H1 (cell line): ENCODE measurements at regions not wholly inside any gene's neighbourhood (a gene's known extent, or its start where the extent isn't known, plus 50 kb on each side); places are given as distances from the start of the nearest gene placed in this dataset.

Experiments used
- CTCF ChIA-PET: fragments of 300-600 bp; sonication (Branson Sonifier 250); formaldehyde crosslinking; loops from one replicate; lab custom pipeline; 2021; ENCODE audit not compliant: partially characterized antibody; lab: Charles Lee
- POLR2A ChIA-PET: fragments of 300-600 bp; sonication (Branson Sonifier 250); formaldehyde crosslinking; loops from one replicate; lab custom pipeline; 2021; ENCODE audit warnings: inconsistent platforms; ENCODE audit not compliant: partially characterized antibody; lab: Charles Lee
- DNase-seq, 2 experiments: peaks; one replicate each; pipeline versions ENCODE4 v3.0.0 to v3.0.0-alpha.2; 2010 to 2022; ENCODE audit warnings: low spot score in 2 of 2, low read depth in 1 of 2, mixed read lengths in 1 of 2
- FAIRE-seq: peaks from 2 replicates; lab custom pipeline; 2011; peaks lifted over from hg19 to GRCh38; lab: Jason Lieb, UNC
- H2AFZ ChIP-seq: 2 replicates; pipeline ENCODE4 v1.8.1; 2012; ENCODE audit warnings: low read length, inconsistent platforms
- H2AK5ac ChIP-seq: 2 replicates; pipeline ENCODE4 v1.6.1; 2013; ENCODE audit warnings: low read depth, low read length
- H2BK120ac ChIP-seq: replicated peaks from 2 replicates; pipeline ENCODE3; 2013; ENCODE audit warnings: low read depth, low read length, inconsistent platforms
- H2BK12ac ChIP-seq: 2 replicates; pipeline ENCODE4 v1.6.1; 2013; ENCODE audit warnings: low read depth, low read length
- H2BK15ac ChIP-seq: 2 replicates; pipeline ENCODE4 v1.6.1; 2013; ENCODE audit warnings: low read length
- H2BK20ac ChIP-seq: 2 replicates; pipeline ENCODE4 v1.6.1; 2013; ENCODE audit warnings: low read length
- H2BK5ac ChIP-seq: 2 replicates; pipeline ENCODE4 v1.6.1; 2013; ENCODE audit warnings: low read depth, low read length
- H3K14ac ChIP-seq: 2 replicates; pipeline ENCODE4 v1.6.1; 2013; ENCODE audit warnings: inconsistent platforms; ENCODE audit not compliant: insufficient read length
- H3K18ac ChIP-seq: 2 replicates; pipeline ENCODE4 v1.6.1; 2013; ENCODE audit warnings: low read length; ENCODE audit errors: extremely low read depth
- H3K23ac ChIP-seq: 2 replicates; pipeline ENCODE4 v1.6.1; 2013; ENCODE audit warnings: inconsistent platforms; ENCODE audit not compliant: insufficient read length
- H3K23me2 ChIP-seq: 2 replicates; pipeline ENCODE4 v1.6.1; 2013; ENCODE audit warnings: low read depth, low read length
- H3K27ac ChIP-seq: 2 replicates; pipeline ENCODE4 v1.6.1; 2011; ENCODE audit warnings: low read depth, low read length, inconsistent platforms
- H3K27me3 ChIP-seq, 4 experiments: replicated peaks in 1 of 4; 1 replicate in 1 of 4; 2 replicates in 3 of 4; pipeline versions ENCODE4 v1.6.1 to v1.8.1; 2011 to 2013; ENCODE audit warnings: low read length in 3 of 4, mild to moderate bottlenecking in 3 of 4, inconsistent platforms in 2 of 4, mixed read lengths in 2 of 4, moderate library complexity in 1 of 4; ENCODE audit not compliant: control insufficient read depth in 3 of 4, insufficient read depth in 3 of 4; ENCODE audit errors: extremely low read depth in 1 of 4
- H3K36me3 ChIP-seq, 4 experiments: 2 replicates each; pipeline versions ENCODE4 v1.6.1 to v1.8.1; 2011 to 2013; ENCODE audit warnings: mild to moderate bottlenecking in 4 of 4, low read length in 3 of 4, moderate library complexity in 2 of 4, control low read depth in 1 of 4, inconsistent platforms in 1 of 4; ENCODE audit not compliant: insufficient read depth in 4 of 4, control insufficient read depth in 2 of 4
- H3K4ac ChIP-seq: replicated peaks from 2 replicates; pipeline ENCODE3; 2013; ENCODE audit warnings: low read length, low read depth, mixed read lengths, inconsistent platforms; ENCODE audit not compliant: insufficient read length
- H3K4me1 ChIP-seq, 4 experiments: replicated peaks in 1 of 4; 1 replicate in 1 of 4; 2 replicates in 3 of 4; pipeline versions ENCODE4 v1.6.1 to v1.8.1; 2011 to 2013; ENCODE audit warnings: low read length in 3 of 4, inconsistent platforms in 2 of 4, mixed read lengths in 1 of 4; ENCODE audit not compliant: insufficient read depth in 4 of 4, control insufficient read depth in 3 of 4
- H3K4me2 ChIP-seq, 2 experiments: 2 replicates each; pipeline versions ENCODE4 v1.6.1 to v1.8.1; 2011 to 2013; ENCODE audit warnings: low read depth in 2 of 2, low read length in 2 of 2, control low read depth in 1 of 2, inconsistent platforms in 1 of 2, mild to moderate bottlenecking in 1 of 2; ENCODE audit not compliant: insufficient read depth in 1 of 2
- H3K4me3 ChIP-seq, 4 experiments: fragments of 200-600, 300-600 bp in 1 of 4; sonication (generic), shearing (Covaris generic), sonication (Bioruptor Twin) in 1 of 4; 2 replicates each; pipeline versions ENCODE4 v1.5.1 to v1.8.1; 2011 to 2016; ENCODE audit warnings: low read length in 4 of 4, low read depth in 3 of 4, control low read depth in 2 of 4, inconsistent platforms in 2 of 4, mild to moderate bottlenecking in 2 of 4, mixed read lengths in 1 of 4, moderate library complexity in 1 of 4; ENCODE audit not compliant: insufficient read depth in 2 of 4; ENCODE audit errors: extremely low read depth in 1 of 4
- H3K56ac ChIP-seq: replicated peaks from 2 replicates; pipeline ENCODE3; 2013; ENCODE audit warnings: low read depth, mild to moderate bottlenecking, mixed read lengths, low read length, inconsistent platforms; ENCODE audit not compliant: insufficient read length
- H3K79me1 ChIP-seq: 2 replicates; pipeline ENCODE4 v1.6.1; 2013; ENCODE audit warnings: low read depth, low read length, control low read depth
- H3K79me2 ChIP-seq, 2 experiments: 2 replicates each; pipeline versions ENCODE4 v1.6.1 to v1.8.1; 2012 to 2013; ENCODE audit warnings: low read length in 2 of 2, mild to moderate bottlenecking in 2 of 2, inconsistent platforms in 1 of 2; ENCODE audit not compliant: insufficient read depth in 2 of 2, control insufficient read depth in 1 of 2
- H3K9ac ChIP-seq, 4 experiments: replicated peaks in 1 of 4; 1 replicate in 1 of 4; 2 replicates in 3 of 4; pipeline versions ENCODE4 v1.6.1 to v1.8.1; 2011 to 2013; ENCODE audit warnings: low read depth in 3 of 4, low read length in 3 of 4, control low read depth in 2 of 4, mild to moderate bottlenecking in 2 of 4, moderate library complexity in 2 of 4, inconsistent platforms in 1 of 4; ENCODE audit errors: extremely low read depth in 1 of 4
- H3K9me3 ChIP-seq, 2 experiments: 2 replicates each; pipeline versions ENCODE4 v1.6.1 to v1.8.1; 2012 to 2013; ENCODE audit warnings: mild to moderate bottlenecking in 2 of 2, moderate library complexity in 2 of 2, control low read depth in 1 of 2, inconsistent platforms in 1 of 2, low read depth in 1 of 2, low read length in 1 of 2, mixed read lengths in 1 of 2; ENCODE audit not compliant: insufficient read depth in 2 of 2
- H4K20me1 ChIP-seq, 2 experiments: replicated peaks in 1 of 2; 2 replicates each; pipeline versions ENCODE3 to v1.8.1; 2011 to 2013; ENCODE audit warnings: inconsistent platforms in 2 of 2, low read length in 2 of 2, mild to moderate bottlenecking in 1 of 2; ENCODE audit not compliant: insufficient read depth in 2 of 2, control insufficient read depth in 1 of 2
- H4K5ac ChIP-seq: 2 replicates; pipeline ENCODE4 v1.6.1; 2013; ENCODE audit warnings: low read length, low read depth, mixed read lengths, inconsistent platforms; ENCODE audit not compliant: insufficient read length
- H4K8ac ChIP-seq: 2 replicates; pipeline ENCODE4 v1.8.0; 2013; ENCODE audit warnings: mild to moderate bottlenecking, moderate library complexity, low read length, inconsistent platforms; ENCODE audit not compliant: insufficient read depth; ENCODE audit errors: extremely low read depth
- H4K91ac ChIP-seq: replicated peaks from 2 replicates; pipeline ENCODE3; 2013; ENCODE audit warnings: low read length, mixed read lengths, inconsistent platforms; ENCODE audit not compliant: insufficient read length
- BACH1 ChIP-seq: IDR thresholded peaks from 2 replicates; pipeline ENCODE4 v1.6.1; 2012; ENCODE audit warnings: low read length, improper control_type of control experiment
- CREB1 ChIP-seq: IDR thresholded peaks from 2 replicates; pipeline ENCODE4 v1.6.1; 2012; ENCODE audit warnings: inconsistent platforms
- EZH2 ChIP-seq: fragments of 200-600 bp; sonication (generic); IDR thresholded peaks from 2 replicates; pipeline ENCODE4 v1.7.1; 2012; ENCODE audit warnings: low read depth, mild to moderate bottlenecking, moderate library complexity, low read length, inconsistent platforms; ENCODE audit not compliant: severe bottlenecking
- HDAC2 ChIP-seq, 2 experiments: fragments of 300-600 bp in 1 of 2; sonication (generic) in 1 of 2; IDR thresholded peaks; 2 replicates each; pipeline ENCODE4 v1.6.1; 2011 to 2012; ENCODE audit warnings: low read depth in 2 of 2, low read length in 2 of 2, mild to moderate bottlenecking in 2 of 2, moderate library complexity in 2 of 2, borderline replicate concordance in 1 of 2, inconsistent platforms in 1 of 2
- JUND ChIP-seq: IDR thresholded peaks from 2 replicates; pipeline ENCODE4 v1.6.1; 2011; ENCODE audit warnings: mild to moderate bottlenecking, improper control_type of control experiment, low read length
- MAX ChIP-seq: IDR thresholded peaks from 2 replicates; pipeline ENCODE4 v1.6.1; 2012; ENCODE audit warnings: inconsistent platforms
- POLR2A ChIP-seq, 2 experiments: IDR thresholded peaks; 1 replicate in 1 of 2; 2 replicates in 1 of 2; pipeline ENCODE4 v1.6.1; 2011; ENCODE audit warnings: low read depth in 2 of 2, low read length in 2 of 2, mild to moderate bottlenecking in 2 of 2; ENCODE audit errors: control extremely low read depth in 1 of 2
- POLR2AphosphoS5 ChIP-seq: IDR thresholded peaks from 2 replicates; pipeline ENCODE4 v1.6.1; 2011; ENCODE audit warnings: low read depth, low read length
- RBBP5 ChIP-seq: IDR thresholded peaks from 2 replicates; pipeline ENCODE4 v1.7.1; 2012; ENCODE audit warnings: low read depth, mild to moderate bottlenecking, inconsistent platforms, low read length, moderate library complexity, borderline replicate concordance
- RNF2 ChIP-seq: fragments of 200-900, 300-1000 bp; sonication (generic); IDR thresholded peaks from 2 replicates; pipeline ENCODE4 v1.7.1; 2016; ENCODE audit warnings: borderline replicate concordance, low read depth, mild to moderate bottlenecking, antibody characterized with exemption, low read length; ENCODE audit not compliant: poor library complexity, severe bottlenecking; ENCODE audit errors: missing control alignments
- SIN3A ChIP-seq, 2 experiments: IDR thresholded peaks in 1 of 2; conservative IDR thresholded peaks in 1 of 2; 2 replicates each; pipeline ENCODE4 v1.6.1; 2011 to 2012; ENCODE audit warnings: low read length in 2 of 2, improper control_type of control experiment in 1 of 2, low read depth in 1 of 2, mild to moderate bottlenecking in 1 of 2
- SP1 ChIP-seq: IDR thresholded peaks from 2 replicates; pipeline ENCODE4 v1.6.1; 2011; ENCODE audit warnings: low read depth, low read length
- SRF ChIP-seq: IDR thresholded peaks from 2 replicates; pipeline ENCODE4 v1.6.1; 2011; ENCODE audit warnings: mild to moderate bottlenecking, low read depth, low read length, moderate library complexity
- SUZ12 ChIP-seq: fragments of 200-600 bp; sonication (generic); IDR thresholded peaks from 2 replicates; pipeline ENCODE4 v1.6.1; 2012; ENCODE audit warnings: mild to moderate bottlenecking, inconsistent platforms, low read length, moderate library complexity, mixed read lengths
- TAF1 ChIP-seq: IDR thresholded peaks from 2 replicates; pipeline ENCODE4 v1.6.1; 2011; ENCODE audit warnings: mild to moderate bottlenecking, low read depth, low read length
- WGBS, 2 experiments: shearing (Covaris generic) in 1 of 2; methylation state at CpG; one replicate each; pipeline versions ENCODE4 v1.1.6 to v1.1.7; 2013 to 2015; ENCODE audit warnings: low lambda C conversion rate in 2 of 2, mixed read lengths in 2 of 2, inconsistent platforms in 1 of 2, low coverage in 1 of 2, missing lambda C conversion rate in 1 of 2; ENCODE audit not compliant: insufficient replicate concordance in 2 of 2, insufficient coverage in 1 of 2, insufficient read length in 1 of 2; ENCODE audit errors: extremely low coverage in 1 of 2, missing lambda C conversion rate in 1 of 2; 5-methylcytosine and 5-hydroxymethylcytosine counted together

GRCh38 chr13:33662392-33662791, 155.6 kb upstream of the RFC3 start:
- Histone ChIP-seq H3K79me1 (no peaks in the 10 kb centered on the region), H2AFZ (no peak overlapping the region), H3K27ac (no peak overlapping the region), H2AK5ac (no peak overlapping the region), H3K14ac (no peak overlapping the region), H2BK20ac (no peak overlapping the region), H3K9ac (no peak overlapping the region), H3K9me3 (no peaks in the 10 kb centered on the region), H4K8ac (no peak overlapping the region), H4K20me1 (no peaks in the 10 kb centered on the region), H3K27me3 (peaks cover 0 to 1% (median 0%) of the 10 kb centered on the region in 4 experiments; a peak in 1 of 7 replicates), H2BK5ac (no peak overlapping the region), H3K4me1 (no peaks in the 10 kb centered on the region), H4K91ac (no peak overlapping the region), H4K5ac (no peak overlapping the region), H3K4ac (no peak overlapping the region), H3K18ac (no peak overlapping the region), H2BK120ac (no peak overlapping the region), H3K36me3 (no peaks in the 10 kb centered on the region), H2BK15ac (no peak overlapping the region), H3K79me2 (no peaks in the 10 kb centered on the region), H3K56ac (no peak overlapping the region), H2BK12ac (no peak overlapping the region), H3K4me3 (no peak overlapping the region), H3K23ac (no peak overlapping the region), H3K4me2 (no peak overlapping the region), H3K23me2 (no peaks in the 10 kb centered on the region)
- no peak for FAIRE-seq
- no peak for DNase-seq
- ChIA-PET POLR2A (no interaction called here), CTCF (no interaction called here)
- WGBS, 2 experiments = 86% methylated on average over 4 of the region's 4 CpGs; no CpG with 5 or more reads in 1 of the 2 experiments
- TF ChIP-seq HDAC2 (IDR thresholded peaks at IDR 0.05; ENCODE audit: borderline replicate concordance in 1 of 2, low read depth in 2 of 2, low read length in 2 of 2) = no peak
- TF ChIP-seq POLR2A (IDR thresholded peaks at IDR 0.05; ENCODE audit: control extremely low read depth in 1 of 2, low read depth in 2 of 2, low read length in 2 of 2) = no peak
- no peak for TF ChIP-seq SUZ12
- no peak for TF ChIP-seq JUND
- no peak for TF ChIP-seq RNF2
- TF ChIP-seq EZH2 = no peak
- no peak for TF ChIP-seq BACH1
- TF ChIP-seq POLR2AphosphoS5 = no peak
- no peak for TF ChIP-seq MAX
- no peak for TF ChIP-seq CREB1
- TF ChIP-seq TAF1 = no peak
- no peak for TF ChIP-seq SRF
- TF ChIP-seq SIN3A (conservative IDR thresholded peaks at IDR 0.05 in 1 of 2, IDR thresholded peaks at IDR 0.05 in 1 of 2; ENCODE audit: low read depth in 1 of 2, low read length in 2 of 2) = no peak
- no peak for TF ChIP-seq SP1
- TF ChIP-seq RBBP5 = no peak
